Calu3 (cell line): ENCODE measurements at regions not wholly inside any gene's neighbourhood (a gene's known extent, or its start where the extent isn't known, plus 50 kb on each side); places are given as distances from the start of the nearest gene placed in this dataset.

ENCODE experiments used
- BruUV-seq: library from RNA; stranded (reverse); fragments of 400-500 nt; replicated peaks from 2 replicates; lab custom pipeline; 2021; lab: Mats Ljungman, UMichigan
- CTCF ChIA-PET: fragments of 300-600 bp; sonication (Branson Sonifier 250); formaldehyde crosslinking; loops from one replicate; lab custom pipeline; 2022; ENCODE audit warnings: antibody characterized with exemption; lab: Charles Lee
- DNase-seq: peaks from one replicate; pipeline ENCODE4 v3.0.0; 2022
- H3K27ac Mint-ChIP-seq: one replicate; pipeline ENCODE4 v1.8.0; 2022; ENCODE audit warnings: mixed read lengths; ENCODE audit not compliant: unreplicated experiment
- H3K27me3 Mint-ChIP-seq: one replicate; pipeline ENCODE4 v1.8.0; 2022; ENCODE audit warnings: mixed read lengths; ENCODE audit not compliant: unreplicated experiment
- H3K36me3 Mint-ChIP-seq: one replicate; pipeline ENCODE4 v1.8.0; 2022; ENCODE audit warnings: mild to moderate bottlenecking, moderate library complexity, mixed read lengths; ENCODE audit not compliant: insufficient read depth, unreplicated experiment
- H3K4me1 Mint-ChIP-seq: one replicate; pipeline ENCODE4 v1.8.0; 2022; ENCODE audit warnings: mild to moderate bottlenecking, low read depth, mixed read lengths; ENCODE audit not compliant: unreplicated experiment
- H3K4me3 Mint-ChIP-seq: one replicate; pipeline ENCODE4 v1.8.0; 2022; ENCODE audit warnings: mild to moderate bottlenecking, low read depth, moderate library complexity, mixed read lengths; ENCODE audit not compliant: unreplicated experiment
- H3K9me3 Mint-ChIP-seq: one replicate; pipeline ENCODE4 v1.8.0; 2022; ENCODE audit warnings: low read depth, mixed read lengths; ENCODE audit not compliant: unreplicated experiment
- CTCF ChIP-seq: fragments of 200-600 bp; IDR thresholded peaks from one replicate; pipeline ENCODE4 v1.8.0; 2022; ENCODE audit warnings: antibody characterized with exemption; ENCODE audit not compliant: unreplicated experiment
- intact Hi-C: fragments of 100-400 bp; cut with micrococcal nuclease; formaldehyde crosslinking; loops from one replicate; pipeline ENCODE4 v1.10.0; 2022; ENCODE audit not compliant: unreplicated experiment

- Mint-ChIP-seq H3K9me3 (peaks cover 5% of the 10 kb centered on the region), H3K27ac (no peak overlapping the region), H3K4me3 (no peak overlapping the region), H3K4me1 (no peaks in the 10 kb centered on the region), H3K36me3 (no peaks in the 10 kb centered on the region), H3K27me3 (peaks cover 66% of the 10 kb centered on the region)
- no peak for DNase-seq
- intact Hi-C loops = no loop called here
- BruUV-seq = no TSS peak
- no peak for TF ChIP-seq CTCF
- CTCF ChIA-PET = interaction anchor here (0.7 kb wide), 1 partner anchor 13 kb away, joined by 7 read pairs; no protein-coding TSS in a partner anchor
Observed at GRCh38 chr22:35198738-35199137, 58.6 kb upstream of the HMGXB4 start.

- no peak for TF ChIP-seq CTCF
- intact Hi-C loops = no loop called here
- H3K4me3 Mint-ChIP-seq = no peak overlapping the region
- no TSS peak for BruUV-seq
- H3K27ac Mint-ChIP-seq = no peak overlapping the region
- DNase-seq = no peak
- no peaks in the 10 kb centered on the region for H3K4me1 Mint-ChIP-seq
- peaks cover 2% of the 10 kb centered on the region for H3K9me3 Mint-ChIP-seq
- CTCF ChIA-PET = interaction anchor here (0.6 kb wide), 1 partner anchor 1589 kb away, joined by 3 read pairs; no protein-coding TSS in a partner anchor
- H3K27me3 Mint-ChIP-seq = peaks cover 73% of the 10 kb centered on the region
- H3K36me3 Mint-ChIP-seq = no peaks in the 10 kb centered on the region
Observed at GRCh38 chr22:35202376-35202775, 54.9 kb upstream of the HMGXB4 start.

GRCh38 chr22:35203583-35203982, 53.7 kb upstream of the HMGXB4 start:
- CTCF ChIA-PET = interaction anchor here (0.6 kb wide), 1 partner anchor 25 kb away, joined by 5 read pairs; no protein-coding TSS in a partner anchor
- Mint-ChIP-seq H3K36me3 (no peaks in the 10 kb centered on the region), H3K9me3 (peaks cover 2% of the 10 kb centered on the region), H3K4me1 (no peaks in the 10 kb centered on the region), H3K27me3 (peaks cover 69% of the 10 kb centered on the region), H3K27ac (no peak overlapping the region), H3K4me3 (no peak overlapping the region)
- intact Hi-C loops = no loop called here
- no peak for DNase-seq
- no peak for TF ChIP-seq CTCF
- no TSS peak for BruUV-seq

- peaks cover 5% of the 10 kb centered on the region for H3K9me3 Mint-ChIP-seq
- CTCF ChIA-PET = interaction anchor here (0.6 kb wide), 1 partner anchor 197 kb away, joined by 3 read pairs; no protein-coding TSS in a partner anchor
Observed at GRCh38 chr22:35204807-35205775, 52.2 kb upstream of the HMGXB4 start.

More at GRCh38 chr22:35204807-35205775, 52.2 kb upstream of the HMGXB4 start:
- Mint-ChIP-seq H3K27me3 (peaks cover 66% of the 10 kb centered on the region), H3K4me3 (no peak overlapping the region), H3K4me1 (no peaks in the 10 kb centered on the region), H3K27ac (no peak overlapping the region), H3K36me3 (no peaks in the 10 kb centered on the region)
- no peak for DNase-seq
- no peak for TF ChIP-seq CTCF
- BruUV-seq = no TSS peak
- intact Hi-C loops = no loop called here
